Smooth muscle cell (in vitro differentiated cells): ENCODE measurements at regions not wholly inside any gene's neighbourhood (a gene's known extent, or its start where the extent isn't known, plus 50 kb on each side); places are given as distances from the start of the nearest gene placed in this dataset.

Experiments used
- DNase-seq: peaks from one replicate; lab custom pipeline; 2025; ENCODE audit not compliant: unreplicated experiment; lab: John Stamatoyannopoulos, UW
- H2AFZ ChIP-seq: fragments of 200-600 bp; sonication (generic); 2 replicates; pipeline ENCODE4 v1.6.0; 2016; ENCODE audit warnings: antibody characterized with exemption, low read depth, mild to moderate bottlenecking
- H3F3A ChIP-seq: fragments of 200-600 bp; sonication (generic); 2 replicates; pipeline ENCODE4 v1.6.0; 2017; ENCODE audit warnings: antibody characterized with exemption, low read depth
- H3K27ac ChIP-seq: fragments of 200-600 bp; sonication (generic); 2 replicates; pipeline ENCODE4 v1.5.1; 2016; ENCODE audit warnings: low read depth, mild to moderate bottlenecking
- H3K27me3 ChIP-seq: fragments of 200-600 bp; sonication (generic); 2 replicates; pipeline ENCODE4 v1.6.1; 2016; ENCODE audit warnings: low read depth, mild to moderate bottlenecking
- H3K36me3 ChIP-seq: fragments of 200-600 bp; sonication (generic); 2 replicates; pipeline ENCODE4 v1.5.1; 2016; ENCODE audit warnings: low read depth
- H3K4me1 ChIP-seq: fragments of 200-600 bp; sonication (generic); 2 replicates; pipeline ENCODE4 v1.5.1; 2016; ENCODE audit warnings: low read depth
- H3K4me2 ChIP-seq: fragments of 200-600 bp; sonication (generic); 2 replicates; pipeline ENCODE4 v1.6.0; 2016; ENCODE audit warnings: mild to moderate bottlenecking
- H3K4me3 ChIP-seq: fragments of 200-600 bp; sonication (generic); 2 replicates; pipeline ENCODE4 v1.5.1; 2016; ENCODE audit warnings: mild to moderate bottlenecking
- H3K79me2 ChIP-seq: fragments of 200-600 bp; sonication (generic); 2 replicates; pipeline ENCODE4 v1.6.0; 2016; ENCODE audit warnings: low read depth, mild to moderate bottlenecking
- H3K9ac ChIP-seq: fragments of 200-600 bp; sonication (generic); 2 replicates; pipeline ENCODE4 v1.6.0; 2016; ENCODE audit warnings: low read depth
- H3K9me3 ChIP-seq: fragments of 200-600 bp; sonication (generic); replicated peaks from 2 replicates; pipeline ENCODE4 v1.5.1; 2016; ENCODE audit warnings: low read depth
- H4K20me1 ChIP-seq: fragments of 200-600 bp; sonication (generic); 2 replicates; pipeline ENCODE4 v1.6.0; 2016; ENCODE audit warnings: low read depth
- WGBS: methylation state at CpG from one replicate; pipeline ENCODE4 v1.1.7; 2016; ENCODE audit warnings: low lambda C conversion rate; 5-methylcytosine and 5-hydroxymethylcytosine counted together
- TF ChIP-seq, protein P1 (sequence below): fragments of 200-600 bp; sonication (generic); IDR thresholded peaks from 2 replicates; pipeline ENCODE4 v1.5.1; 2017; ENCODE audit warnings: borderline replicate concordance, mild to moderate bottlenecking, antibody characterized with exemption; ENCODE audit not compliant: insufficient read depth, poor library complexity, severe bottlenecking

DNA sequence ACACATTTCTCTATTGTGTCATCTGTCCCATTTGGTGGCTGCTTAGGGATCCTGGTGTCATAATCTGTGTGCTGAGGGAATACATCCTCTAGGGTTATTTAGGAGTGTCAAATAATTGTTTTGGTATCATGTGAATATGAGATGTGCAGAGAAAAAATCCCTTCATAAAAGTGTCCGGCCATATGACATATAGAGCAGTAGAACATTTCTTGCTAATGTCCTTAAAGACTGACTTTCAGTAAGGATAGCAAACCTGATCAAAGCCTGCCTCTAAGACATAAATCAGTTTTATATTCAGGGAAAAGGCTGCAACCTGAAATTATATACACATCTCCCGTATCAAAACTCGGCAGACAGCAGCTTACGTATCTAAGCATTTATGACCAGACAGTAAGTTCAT is 211.6 kb downstream of the ADAM29 start:
- H3K9me3 ChIP-seq = no peaks in the 10 kb centered on the region
- H3K4me3 ChIP-seq = no peak overlapping the region
- DNase-seq = no peak
- no peak overlapping the region for H3K27ac ChIP-seq
- no peaks in the 10 kb centered on the region for H4K20me1 ChIP-seq
- H3K9ac ChIP-seq = no peak overlapping the region
- no peak overlapping the region for H2AFZ ChIP-seq
- no peaks in the 10 kb centered on the region for H3K27me3 ChIP-seq
- no peak overlapping the region for H3K4me2 ChIP-seq
- no peaks in the 10 kb centered on the region for H3F3A ChIP-seq
- 48% methylated on average over 4 of the region's 4 CpGs for WGBS
- no peaks in the 10 kb centered on the region for H3K79me2 ChIP-seq
- H3K36me3 ChIP-seq = no peaks in the 10 kb centered on the region
- TF ChIP-seq, protein P1, sequence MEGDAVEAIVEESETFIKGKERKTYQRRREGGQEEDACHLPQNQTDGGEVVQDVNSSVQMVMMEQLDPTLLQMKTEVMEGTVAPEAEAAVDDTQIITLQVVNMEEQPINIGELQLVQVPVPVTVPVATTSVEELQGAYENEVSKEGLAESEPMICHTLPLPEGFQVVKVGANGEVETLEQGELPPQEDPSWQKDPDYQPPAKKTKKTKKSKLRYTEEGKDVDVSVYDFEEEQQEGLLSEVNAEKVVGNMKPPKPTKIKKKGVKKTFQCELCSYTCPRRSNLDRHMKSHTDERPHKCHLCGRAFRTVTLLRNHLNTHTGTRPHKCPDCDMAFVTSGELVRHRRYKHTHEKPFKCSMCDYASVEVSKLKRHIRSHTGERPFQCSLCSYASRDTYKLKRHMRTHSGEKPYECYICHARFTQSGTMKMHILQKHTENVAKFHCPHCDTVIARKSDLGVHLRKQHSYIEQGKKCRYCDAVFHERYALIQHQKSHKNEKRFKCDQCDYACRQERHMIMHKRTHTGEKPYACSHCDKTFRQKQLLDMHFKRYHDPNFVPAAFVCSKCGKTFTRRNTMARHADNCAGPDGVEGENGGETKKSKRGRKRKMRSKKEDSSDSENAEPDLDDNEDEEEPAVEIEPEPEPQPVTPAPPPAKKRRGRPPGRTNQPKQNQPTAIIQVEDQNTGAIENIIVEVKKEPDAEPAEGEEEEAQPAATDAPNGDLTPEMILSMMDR = no peak
- H3K4me1 ChIP-seq = no peaks in the 10 kb centered on the region

DNA sequence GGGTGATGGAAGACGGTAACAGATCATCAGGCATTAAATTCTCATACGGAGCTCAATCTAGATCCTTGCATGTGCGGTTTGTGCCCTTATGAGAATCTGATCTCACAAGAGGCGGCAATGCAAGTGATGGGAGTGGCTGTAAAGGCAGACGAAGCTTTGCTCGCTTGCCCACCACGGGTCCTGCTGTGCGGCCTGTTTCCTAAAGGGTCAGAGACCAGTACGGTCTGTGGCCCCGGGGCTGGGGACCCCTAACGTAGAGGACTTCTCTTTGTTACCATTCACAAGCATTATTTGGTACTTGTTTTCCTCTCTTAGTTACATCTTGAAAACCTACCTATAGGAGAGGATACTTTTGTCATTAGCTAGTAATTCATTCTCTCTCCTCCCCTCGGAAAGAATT is 221.0 kb downstream of the ADAM29 start:
- WGBS = 91% methylated on average over 12 of the region's 12 CpGs
- no peaks in the 10 kb centered on the region for H3K79me2 ChIP-seq
- no peak overlapping the region for H3K4me3 ChIP-seq
- TF ChIP-seq, protein P1 = no peak
- no peaks in the 10 kb centered on the region for H3K4me1 ChIP-seq
- H3K27ac ChIP-seq = no peak overlapping the region
- H3K9me3 ChIP-seq = no peaks in the 10 kb centered on the region
- H3K36me3 ChIP-seq = no peaks in the 10 kb centered on the region
- H3F3A ChIP-seq = no peaks in the 10 kb centered on the region
- DNase-seq = no peak
- no peak overlapping the region for H2AFZ ChIP-seq
- H4K20me1 ChIP-seq = no peaks in the 10 kb centered on the region
- H3K27me3 ChIP-seq = no peaks in the 10 kb centered on the region
- no peak overlapping the region for H3K9ac ChIP-seq
- no peak overlapping the region for H3K4me2 ChIP-seq

DNA sequence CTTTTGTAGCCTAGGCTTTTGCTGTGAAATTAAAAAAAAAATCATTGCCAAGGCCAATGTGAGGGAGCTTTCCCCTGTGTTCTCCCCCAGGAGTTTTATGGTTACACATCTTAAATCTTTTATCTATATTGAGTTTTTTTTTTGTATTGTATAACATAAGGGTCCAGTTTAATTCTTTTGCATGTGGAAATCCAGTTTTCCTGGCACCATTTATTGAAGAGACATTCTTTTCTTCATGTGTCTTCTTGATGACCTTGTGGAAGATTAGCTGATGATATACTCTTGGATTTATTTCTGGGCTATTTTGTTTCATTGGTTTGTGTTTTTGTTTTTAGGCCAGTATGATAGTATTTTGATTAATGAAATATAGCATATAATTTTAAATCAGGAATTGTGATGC is 225.0 kb downstream of the ADAM29 start:
- Histone ChIP-seq H3K4me1 (no peaks in the 10 kb centered on the region), H3K27me3 (no peaks in the 10 kb centered on the region), H3F3A (no peaks in the 10 kb centered on the region), H4K20me1 (no peaks in the 10 kb centered on the region), H3K36me3 (no peaks in the 10 kb centered on the region), H3K79me2 (no peaks in the 10 kb centered on the region), H3K9me3 (no peaks in the 10 kb centered on the region), H3K4me3 (no peak overlapping the region), H3K9ac (no peak overlapping the region), H3K4me2 (no peak overlapping the region), H2AFZ (no peak overlapping the region), H3K27ac (no peak overlapping the region)
- no peak for DNase-seq
- TF ChIP-seq, protein P1 = no peak

DNA sequence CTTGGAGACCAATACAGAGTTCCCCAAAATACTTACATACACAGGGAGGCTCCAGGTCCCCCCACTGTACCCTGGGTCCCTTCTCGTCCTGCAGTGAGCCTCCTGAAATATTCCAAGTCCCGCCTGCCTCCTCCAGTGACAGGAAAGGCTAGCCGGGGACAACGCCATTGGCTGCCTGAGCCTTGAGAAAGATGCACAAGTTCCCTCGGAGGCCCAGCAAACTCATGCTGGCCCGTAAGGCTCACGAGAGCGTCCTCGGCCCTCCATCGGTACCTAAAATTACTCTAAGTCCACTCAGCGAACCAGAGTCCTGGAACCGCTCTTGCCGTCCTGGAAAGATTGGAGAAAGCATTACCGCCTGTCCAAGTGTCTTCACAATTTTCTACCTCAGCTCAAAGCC is 228.6 kb downstream of the ADAM29 start:
- no peak for DNase-seq
- no peak overlapping the region for H3K4me2 ChIP-seq
- H2AFZ ChIP-seq = no peak overlapping the region
- H3K27ac ChIP-seq = no peak overlapping the region
- no peak overlapping the region for H3K4me3 ChIP-seq
- TF ChIP-seq, protein P1 = no peak
- H3F3A ChIP-seq = no peaks in the 10 kb centered on the region
- H3K9me3 ChIP-seq = no peaks in the 10 kb centered on the region
- no peaks in the 10 kb centered on the region for H3K36me3 ChIP-seq
- 96% methylated on average over 14 of the region's 14 CpGs for WGBS
- H3K79me2 ChIP-seq = no peaks in the 10 kb centered on the region
- no peaks in the 10 kb centered on the region for H4K20me1 ChIP-seq
- no peaks in the 10 kb centered on the region for H3K27me3 ChIP-seq
- no peaks in the 10 kb centered on the region for H3K4me1 ChIP-seq
- H3K9ac ChIP-seq = no peak overlapping the region
